ENCODE measurements at regions not wholly inside any gene's neighbourhood (a gene's known extent, or its start where the extent isn't known, plus 50 kb on each side); places are given as distances from the start of the nearest gene placed in this dataset.

GRCh38 chr2:160603771-160604510, 110.3 kb upstream of the RBMS1 start:
- TF ChIP-seq EP300 (IDR thresholded peaks at IDR 0.05): no peak
- no peak for TF ChIP-seq CTCF (IDR thresholded peaks at IDR 0.05)
- no peak for TF ChIP-seq POLR2A (IDR thresholded peaks at IDR 0.05)
